ENCODE measurements at regions not wholly inside any gene's neighbourhood (a gene's known extent, or its start where the extent isn't known, plus 50 kb on each side); places are given as distances from the start of the nearest gene placed in this dataset.

DNA sequence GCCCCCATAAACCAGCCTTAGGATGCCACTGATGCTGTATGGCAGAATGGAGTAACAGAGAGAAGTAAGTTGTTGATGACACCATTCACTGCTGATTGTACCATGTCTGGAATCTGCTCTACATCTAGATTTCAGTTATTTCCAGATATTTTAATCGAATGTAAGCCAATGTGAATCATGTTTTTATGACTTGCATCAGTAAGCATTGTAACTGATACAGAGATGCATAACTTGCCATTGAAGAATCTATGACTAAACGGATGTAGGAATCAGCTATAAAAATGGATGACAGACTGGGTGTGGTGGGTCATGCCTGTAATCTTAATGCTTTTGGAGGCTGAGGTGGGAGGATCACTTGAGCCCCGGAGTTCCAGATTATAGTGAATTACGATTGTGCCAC is 161.0 kb upstream of the GATB start:
- Histone ChIP-seq H2BK120ac (ENCODE audit: low read depth, low read length, poor library complexity, severe bottlenecking) (no peak overlapping the region), H3K27me3 (ENCODE audit: insufficient read depth, low read length) (no peaks in the 10 kb centered on the region), H2AFZ (ENCODE audit: low read length) (no peak overlapping the region), H3K4me2 (ENCODE audit: insufficient read depth, insufficient read length, low read length) (no peak overlapping the region), H4K20me1 (ENCODE audit: control insufficient read depth, insufficient read depth, insufficient read length) (no peaks in the 10 kb centered on the region), H3K56ac (ENCODE audit: insufficient read length, low read depth, low read length) (no peak overlapping the region), H3K4ac (ENCODE audit: low read depth, low read length) (no peak overlapping the region), H3T11ph (ENCODE audit: low read length) (no peak overlapping the region), H2BK20ac (ENCODE audit: low read depth, low read length, poor library complexity, severe bottlenecking) (no peak overlapping the region), H3K79me1 (ENCODE audit: insufficient read depth, low read depth, low read length, poor library complexity, severe bottlenecking) (no peaks in the 10 kb centered on the region), H2AK5ac (ENCODE audit: insufficient read length, low read length) (no peak overlapping the region), H3K9me3 (ENCODE audit: control insufficient read depth, low read depth, low read length) (no peaks in the 10 kb centered on the region), H2BK5ac (ENCODE audit: insufficient read length, low read length) (no peak overlapping the region), H3K23me2 (ENCODE audit: insufficient read length, low read depth, low read length, poor library complexity, severe bottlenecking) (no peaks in the 10 kb centered on the region), H3K79me2 (ENCODE audit: insufficient read depth, low read length) (no peaks in the 10 kb centered on the region), H2BK15ac (ENCODE audit: low read depth, low read length) (no peak overlapping the region), H3K18ac (ENCODE audit: insufficient read length, low read depth, low read length) (no peak overlapping the region), H3K14ac (ENCODE audit: insufficient read depth, low read length) (no peak overlapping the region), H2BK12ac (ENCODE audit: insufficient read length, low read depth, low read length) (no peak overlapping the region), H3K23ac (ENCODE audit: insufficient read length, low read depth, low read length) (no peak overlapping the region), H3K9ac (ENCODE audit: extremely low read depth, insufficient read length, low read length) (no peak overlapping the region), H4K8ac (replicated peaks; ENCODE audit: insufficient read length, low read depth, low read length) (no peak overlapping the region), H4K5ac (ENCODE audit: insufficient read length, low read depth, low read length) (no peak overlapping the region), H4K91ac (ENCODE audit: insufficient read length, low read depth, low read length) (no peak overlapping the region), H3K4me1 (ENCODE audit: insufficient read depth, low read length) (no peaks in the 10 kb centered on the region), H3K27ac (ENCODE audit: insufficient read length, low read depth, low read length) (no peak overlapping the region)
- no peak for DNase-seq
- H3K4me1 Mint-ChIP-seq: peaks cover 11 to 12% of the 10 kb centered on the region in 2 experiments
- H3K27ac Mint-ChIP-seq: no peak overlapping the region
- H3K4me3 Mint-ChIP-seq: no peak overlapping the region
- H3K36me3 Mint-ChIP-seq (ENCODE audit: insufficient read depth in 1 of 3, low read depth in 3 of 3): peaks cover 0 to 4% (median 0%) of the 10 kb centered on the region in 3 experiments; a peak in 1 of 7 replicates
- TF ChIP-seq, protein P1, sequence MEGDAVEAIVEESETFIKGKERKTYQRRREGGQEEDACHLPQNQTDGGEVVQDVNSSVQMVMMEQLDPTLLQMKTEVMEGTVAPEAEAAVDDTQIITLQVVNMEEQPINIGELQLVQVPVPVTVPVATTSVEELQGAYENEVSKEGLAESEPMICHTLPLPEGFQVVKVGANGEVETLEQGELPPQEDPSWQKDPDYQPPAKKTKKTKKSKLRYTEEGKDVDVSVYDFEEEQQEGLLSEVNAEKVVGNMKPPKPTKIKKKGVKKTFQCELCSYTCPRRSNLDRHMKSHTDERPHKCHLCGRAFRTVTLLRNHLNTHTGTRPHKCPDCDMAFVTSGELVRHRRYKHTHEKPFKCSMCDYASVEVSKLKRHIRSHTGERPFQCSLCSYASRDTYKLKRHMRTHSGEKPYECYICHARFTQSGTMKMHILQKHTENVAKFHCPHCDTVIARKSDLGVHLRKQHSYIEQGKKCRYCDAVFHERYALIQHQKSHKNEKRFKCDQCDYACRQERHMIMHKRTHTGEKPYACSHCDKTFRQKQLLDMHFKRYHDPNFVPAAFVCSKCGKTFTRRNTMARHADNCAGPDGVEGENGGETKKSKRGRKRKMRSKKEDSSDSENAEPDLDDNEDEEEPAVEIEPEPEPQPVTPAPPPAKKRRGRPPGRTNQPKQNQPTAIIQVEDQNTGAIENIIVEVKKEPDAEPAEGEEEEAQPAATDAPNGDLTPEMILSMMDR (conservative IDR thresholded peaks at IDR 0.05): no peak
- no CpG with 5 or more reads among the region's 4 CpGs for WGBS (ENCODE audit: extremely low coverage, insufficient read length, low lambda C conversion rate)
- H3K27me3 Mint-ChIP-seq (ENCODE audit: low read depth): no peaks in the 10 kb centered on the region
- no peaks in the 10 kb centered on the region; a peak in 1 of 5 replicates for H3K9me3 Mint-ChIP-seq
